AG09309 (cell line): ENCODE measurements at regions not wholly inside any gene's neighbourhood (a gene's known extent, or its start where the extent isn't known, plus 50 kb on each side); places are given as distances from the start of the nearest gene placed in this dataset.

Source experiments
- DNase-seq: peaks from one replicate; pipeline ENCODE4 v3.0.0-alpha.2; 2010; ENCODE audit warnings: low read depth
- H3K4me3 ChIP-seq: 2 replicates; pipeline ENCODE4 v1.5.1; 2011; ENCODE audit warnings: mild to moderate bottlenecking, low read depth, low read length, moderate library complexity; ENCODE audit not compliant: control insufficient read depth
- CTCF ChIP-seq: IDR thresholded peaks from 2 replicates; pipeline ENCODE4 v1.5.1; 2011; ENCODE audit warnings: mild to moderate bottlenecking, low read depth, low read length, inconsistent platforms; ENCODE audit not compliant: insufficient read depth, control insufficient read depth; ENCODE audit errors: missing control alignments

- H3K4me3 ChIP-seq: no peak overlapping the region
- no peak for DNase-seq
- no peak for TF ChIP-seq CTCF
These were observed 457.8 kb downstream of the RASEF start for GRCh38 chr9:82604947-82605656.

GRCh38 chr9:82605657-82606031, 457.3 kb downstream of the RASEF start:
- no peak for DNase-seq
- H3K4me3 ChIP-seq: no peak overlapping the region
- no peak for TF ChIP-seq CTCF

DNA sequence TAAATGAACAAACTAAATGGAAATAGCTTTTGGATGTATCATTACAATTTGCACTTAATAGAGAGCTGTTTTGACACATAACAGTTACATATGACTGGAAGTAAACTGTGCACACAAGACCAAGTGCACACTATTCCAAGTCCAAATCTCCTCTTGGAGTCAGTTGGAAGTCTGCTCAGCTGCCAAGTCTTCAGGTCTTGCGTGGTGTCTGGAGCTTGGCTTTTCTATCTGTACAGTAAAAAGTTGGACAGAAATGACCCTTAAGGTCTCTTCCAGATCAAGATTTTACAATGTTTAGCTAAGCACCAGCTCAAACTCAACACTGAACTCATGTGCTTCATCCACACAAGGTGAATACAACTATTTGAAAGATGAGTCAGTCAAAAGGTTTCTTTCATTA, 456.9 kb downstream of the RASEF start:
- H3K4me3 ChIP-seq: no peak overlapping the region
- no peak for DNase-seq
- TF ChIP-seq CTCF: no peak

- peak; percentile 39 for DNase-seq
- no peak overlapping the region for H3K4me3 ChIP-seq
- TF ChIP-seq CTCF: peak; percentile 63
These were observed 456.2 kb downstream of the RASEF start for GRCh38 chr9:82606492-82607382.

DNA sequence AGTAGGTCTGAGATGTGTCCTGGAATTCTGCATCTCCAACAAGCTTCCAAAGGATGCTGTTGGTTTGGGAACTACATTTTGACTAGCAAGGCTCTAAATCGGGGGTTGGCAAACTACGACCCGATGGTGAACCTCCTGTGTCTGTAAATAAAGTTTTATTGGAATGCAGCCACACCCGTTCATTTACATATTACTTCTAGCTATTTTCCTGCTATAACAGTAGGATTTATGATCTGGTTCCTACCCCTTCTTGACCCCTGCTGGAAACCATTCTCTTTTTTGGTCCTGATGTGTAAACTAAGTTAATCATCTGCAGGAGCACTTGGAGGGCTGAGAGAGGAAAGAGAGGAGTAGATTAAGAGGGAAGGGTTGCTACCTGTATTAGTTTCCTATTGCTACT, 454.5 kb downstream of the RASEF start:
- no peak for DNase-seq
- TF ChIP-seq CTCF: no peak
- no peak overlapping the region for H3K4me3 ChIP-seq

- DNase-seq: no peak
- H3K4me3 ChIP-seq: no peak overlapping the region
- TF ChIP-seq CTCF: no peak
These were observed 450.0 kb downstream of the RASEF start for GRCh38 chr9:82612942-82613341.
